ENCODE measurements at regions not wholly inside any gene's neighbourhood (a gene's known extent, or its start where the extent isn't known, plus 50 kb on each side); places are given as distances from the start of the nearest gene placed in this dataset.
A peak's percentile ranks its signal among the peaks of the same experiment; 100 is the strongest.

- DNase-seq: no peak
Measured at GRCh38 chr5:6920628-6921256, 207.5 kb downstream of the TENT4A start.

GRCh38 chr5:6926491-6927038, 213.3 kb downstream of the TENT4A start:
- no peak for DNase-seq

GRCh38 chr5:6936031-6936430, 222.8 kb downstream of the TENT4A start:
- DNase-seq: no peak

- no peak for DNase-seq
Measured at GRCh38 chr5:6937677-6938076, 224.4 kb downstream of the TENT4A start.

- no peak for DNase-seq
Measured at GRCh38 chr5:6941631-6942030, 228.4 kb downstream of the TENT4A start.

GRCh38 chr5:6943197-6944112, 230.2 kb downstream of the TENT4A start:
- DNase-seq: no peak

- DNase-seq: no peak
Measured at GRCh38 chr5:6948562-6948961, 235.3 kb downstream of the TENT4A start.

- no peak for DNase-seq
Measured at GRCh38 chr5:6949230-6949629, 236.0 kb downstream of the TENT4A start.

- DNase-seq: no peak
Measured at GRCh38 chr5:6950250-6950649, 237.0 kb downstream of the TENT4A start.

- no peak for DNase-seq
Measured at GRCh38 chr5:6950860-6951259, 237.6 kb downstream of the TENT4A start.

- no peak for DNase-seq
Measured at GRCh38 chr5:6961123-6961522, 247.9 kb downstream of the TENT4A start.

GRCh38 chr5:6961837-6962635, 248.8 kb downstream of the TENT4A start:
- no peak for DNase-seq

GRCh38 chr5:6976971-6977370, 263.7 kb downstream of the TENT4A start:
- DNase-seq: no peak

- DNase-seq: no peak
Measured at GRCh38 chr5:6979061-6979460, 265.8 kb downstream of the TENT4A start.

GRCh38 chr5:6989230-6989629, 276.0 kb downstream of the TENT4A start:
- DNase-seq: no peak

- DNase-seq: no peak
Measured at GRCh38 chr5:6994097-6994496, 280.9 kb downstream of the TENT4A start.

GRCh38 chr5:6995115-6995514, 281.9 kb downstream of the TENT4A start:
- no peak for DNase-seq

- no peak for DNase-seq
Measured at GRCh38 chr5:7000310-7000709, 287.1 kb downstream of the TENT4A start.

- peak; percentile 27 for DNase-seq
Measured at GRCh38 chr5:7010591-7010990, 297.4 kb downstream of the TENT4A start.

GRCh38 chr5:7012057-7012456, 298.8 kb downstream of the TENT4A start:
- no peak for DNase-seq

- DNase-seq: no peak
Measured at GRCh38 chr5:7014611-7015010, 301.4 kb downstream of the TENT4A start.

- no peak for DNase-seq
Measured at GRCh38 chr5:7015586-7016256, 302.5 kb downstream of the TENT4A start.
